Parathyroid adenoma (tissue), 2 donors: ENCODE measurements at regions not wholly inside any gene's neighbourhood (a gene's known extent, or its start where the extent isn't known, plus 50 kb on each side); places are given as distances from the start of the nearest gene placed in this dataset.

Experiments
- H2AFZ ChIP-seq: fragments of 300-600 bp; sonication (generic); one replicate; pipeline ENCODE4 v1.7.0; 2017; ENCODE audit warnings: antibody characterized with exemption, mild to moderate bottlenecking
- H3K27ac ChIP-seq: fragments of 300-600 bp; sonication (generic); one replicate; pipeline ENCODE4 v1.7.0; 2017
- H3K27me3 ChIP-seq: fragments of 300-600 bp; sonication (generic); one replicate; pipeline ENCODE4 v1.7.0; 2017; ENCODE audit warnings: low read length; ENCODE audit not compliant: control insufficient read depth, insufficient read depth
- H3K36me3 ChIP-seq: fragments of 300-600 bp; sonication (generic); one replicate; pipeline ENCODE4 v1.7.0; 2017; ENCODE audit warnings: low read length; ENCODE audit not compliant: control insufficient read depth, insufficient read depth
- H3K4me1 ChIP-seq: fragments of 300-600 bp; sonication (generic); one replicate; pipeline ENCODE4 v1.7.0; 2017; ENCODE audit warnings: control low read depth
- H3K4me2 ChIP-seq: fragments of 300-600 bp; sonication (generic); one replicate; pipeline ENCODE4 v1.7.0; 2017; ENCODE audit warnings: low read length
- H3K4me3 ChIP-seq: fragments of 300-600 bp; sonication (generic); one replicate; pipeline ENCODE4 v1.7.0; 2017; ENCODE audit warnings: low read depth, low read length
- H3K79me2 ChIP-seq: fragments of 300-600 bp; sonication (generic); one replicate; pipeline ENCODE4 v1.7.0; 2017; ENCODE audit warnings: control low read depth
- H3K9ac ChIP-seq: fragments of 300-600 bp; sonication (generic); one replicate; pipeline ENCODE4 v1.7.0; 2017; ENCODE audit warnings: mild to moderate bottlenecking
- H3K9me3 ChIP-seq: fragments of 300-600 bp; sonication (generic); one replicate; pipeline ENCODE4 v1.7.0; 2017; ENCODE audit warnings: low read length; ENCODE audit not compliant: control insufficient read depth
- CTCF ChIP-seq: fragments of 300-600 bp; sonication (generic); IDR thresholded peaks from one replicate; pipeline ENCODE4 v1.7.0; 2017; ENCODE audit warnings: antibody characterized with exemption, mild to moderate bottlenecking
- donor health status: primary hyperparathyroidism.

DNA sequence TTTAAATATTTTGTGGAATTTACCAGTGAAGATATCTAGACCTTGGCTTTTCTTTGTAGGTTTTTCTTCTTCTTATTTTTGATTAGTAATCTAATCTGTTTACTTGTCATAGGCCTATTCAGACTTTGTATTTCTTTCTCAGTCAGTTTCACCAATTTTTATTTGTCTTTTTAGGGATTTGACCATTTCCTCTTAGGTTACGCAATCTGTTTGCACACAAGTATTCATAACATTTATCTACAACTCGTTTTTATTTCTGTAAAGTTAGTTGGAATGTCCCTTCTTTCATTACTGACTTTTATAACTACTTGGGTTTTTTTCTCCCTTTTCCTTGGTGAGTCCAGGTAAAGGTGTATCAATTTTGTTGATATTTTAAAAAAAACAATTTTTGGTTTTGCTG, 545.7 kb downstream of the AACS start:
- H3K4me3 ChIP-seq: no peak overlapping the region
- TF ChIP-seq CTCF: no peak
- no peaks in the 10 kb centered on the region for H3K36me3 ChIP-seq
- no peak overlapping the region for H2AFZ ChIP-seq
- H3K4me2 ChIP-seq: no peak overlapping the region
- no peaks in the 10 kb centered on the region for H3K27me3 ChIP-seq
- H3K79me2 ChIP-seq: no peaks in the 10 kb centered on the region
- no peaks in the 10 kb centered on the region for H3K9me3 ChIP-seq
- no peaks in the 10 kb centered on the region for H3K4me1 ChIP-seq
- no peak overlapping the region for H3K27ac ChIP-seq
- no peak overlapping the region for H3K9ac ChIP-seq

DNA sequence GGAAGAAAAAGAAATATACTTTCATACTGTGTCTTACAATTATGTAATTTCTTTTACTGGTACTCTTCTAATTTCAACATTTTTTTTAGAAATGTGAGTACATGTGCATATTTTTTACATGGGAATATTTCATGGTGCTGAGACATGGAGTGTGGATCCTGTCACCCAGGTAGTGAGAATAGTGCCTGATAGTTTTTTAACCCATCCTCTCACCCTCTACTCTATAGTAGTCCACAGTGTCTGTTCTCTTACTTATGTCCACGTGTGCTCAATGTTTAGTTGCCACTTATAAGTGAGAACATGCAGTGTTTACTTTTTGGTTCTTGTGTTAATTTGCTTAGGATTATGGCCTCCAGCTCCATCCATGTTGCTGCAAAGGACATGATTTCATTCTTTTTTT, 548.8 kb downstream of the AACS start:
- Histone ChIP-seq H2AFZ (no peak overlapping the region), H3K27ac (no peak overlapping the region)
- no peak for TF ChIP-seq CTCF

GRCh38 chr12:125619723-125620122, 554.5 kb downstream of the AACS start:
- Histone ChIP-seq H3K9ac (no peak overlapping the region), H3K4me2 (no peak overlapping the region), H3K36me3 (no peaks in the 10 kb centered on the region), H3K4me1 (no peaks in the 10 kb centered on the region), H3K9me3 (no peaks in the 10 kb centered on the region), H3K27ac (no peak overlapping the region), H2AFZ (no peak overlapping the region), H3K27me3 (no peaks in the 10 kb centered on the region), H3K4me3 (no peak overlapping the region), H3K79me2 (no peaks in the 10 kb centered on the region)
- TF ChIP-seq CTCF: no peak

More for the DNA sequence above, 548.8 kb downstream of the AACS start:
- H3K4me2 ChIP-seq: no peak overlapping the region
- no peaks in the 10 kb centered on the region for H3K4me1 ChIP-seq
- no peaks in the 10 kb centered on the region for H3K79me2 ChIP-seq
- no peaks in the 10 kb centered on the region for H3K9me3 ChIP-seq
- H3K4me3 ChIP-seq: no peak overlapping the region
- no peaks in the 10 kb centered on the region for H3K36me3 ChIP-seq
- no peak overlapping the region for H3K9ac ChIP-seq
- H3K27me3 ChIP-seq: no peaks in the 10 kb centered on the region

GRCh38 chr12:125633686-125634085, 568.5 kb downstream of the AACS start:
- no peak for TF ChIP-seq CTCF
- H3K4me2 ChIP-seq: no peak overlapping the region
- no peak overlapping the region for H3K9ac ChIP-seq
- no peaks in the 10 kb centered on the region for H3K9me3 ChIP-seq
- no peaks in the 10 kb centered on the region for H3K27me3 ChIP-seq
- no peaks in the 10 kb centered on the region for H3K36me3 ChIP-seq
- H3K4me3 ChIP-seq: no peak overlapping the region
- no peak overlapping the region for H3K27ac ChIP-seq
- H3K4me1 ChIP-seq: no peaks in the 10 kb centered on the region
- no peak overlapping the region for H2AFZ ChIP-seq
- H3K79me2 ChIP-seq: no peaks in the 10 kb centered on the region

GRCh38 chr12:125634813-125635212, 569.6 kb downstream of the AACS start:
- no peak overlapping the region for H2AFZ ChIP-seq
- H3K27ac ChIP-seq: no peak overlapping the region
- no peaks in the 10 kb centered on the region for H3K9me3 ChIP-seq
- H3K9ac ChIP-seq: no peak overlapping the region
- no peak overlapping the region for H3K4me2 ChIP-seq
- no peak overlapping the region for H3K4me3 ChIP-seq
- no peak for TF ChIP-seq CTCF
- no peaks in the 10 kb centered on the region for H3K79me2 ChIP-seq
- no peaks in the 10 kb centered on the region for H3K36me3 ChIP-seq
- H3K27me3 ChIP-seq: no peaks in the 10 kb centered on the region
- H3K4me1 ChIP-seq: no peaks in the 10 kb centered on the region
